NCI-H2171 treated with DMSO at 0.1 percent for 48 hours (cell line): ENCODE measurements at regions not wholly inside any gene's neighbourhood (a gene's known extent, or its start where the extent isn't known, plus 50 kb on each side); places are given as distances from the start of the nearest gene placed in this dataset.

ENCODE experiments used
- DNase-seq: peaks from one replicate; lab custom pipeline; 2025; lab: John Stamatoyannopoulos, UW

- DNase-seq, result no peak
Observed at GRCh38 chr2:107772353-107772752, 54.3 kb upstream of the RGPD4 start.

GRCh38 chr2:107775211-107775610, 51.5 kb upstream of the RGPD4 start:
- DNase-seq, result no peak

GRCh38 chr2:107775791-107776190, 50.9 kb upstream of the RGPD4 start:
- DNase-seq, result no peak

- DNase-seq, result no peak
Observed at GRCh38 chr2:107776362-107776761, 50.3 kb upstream of the RGPD4 start.
